ENCODE measurements at regions not wholly inside any gene's neighbourhood (a gene's known extent, or its start where the extent isn't known, plus 50 kb on each side); places are given as distances from the start of the nearest gene placed in this dataset.

- DNase-seq: no peak
- Histone ChIP-seq H3K4me3 (no peak overlapping the region), H3K27ac (no peak overlapping the region), H3K4me1 (peaks cover 0 to 15% (median 4%) of the 10 kb centered on the region in 4 donors), H3K36me3 (no peaks in the 10 kb centered on the region), H3K27me3 (no peaks in the 10 kb centered on the region), H3K9me3 (no peaks in the 10 kb centered on the region)
- intact Hi-C loops (cut with DNase I; ENCODE audit: low total_unique reads): no loop called here
- TF ChIP-seq POLR2A (IDR thresholded peaks at IDR 0.05) (no peak), EP300 (IDR thresholded peaks at IDR 0.05) (no peak), POLR2AphosphoS5 (IDR thresholded peaks at IDR 0.05) (no peak), CTCF (IDR thresholded peaks at IDR 0.05) (no peak)
- WGBS, 5 donors: 64 to 98% (median 86%) methylated on average over 3 of the region's 3 CpGs
Measured at GRCh38 chr4:102437111-102437510, 64.0 kb upstream of the NFKB1 start.

GRCh38 chr4:102438396-102439235 lies 62.5 kb upstream of the NFKB1 start:
- no peak for DNase-seq
- intact Hi-C loops (cut with DNase I; ENCODE audit: low total_unique reads): no loop called here
- peak overlapping the region in 2 of 5 donors; percentile 45 to 63 for H3K27ac ChIP-seq
- WGBS, 5 donors: 75 to 79% (median 76%) methylated on average over 4 of the region's 4 CpGs
- H3K27me3 ChIP-seq: no peaks in the 10 kb centered on the region
- TF ChIP-seq POLR2A (IDR thresholded peaks at IDR 0.05) (no peak), POLR2AphosphoS5 (IDR thresholded peaks at IDR 0.05) (no peak), EP300 (IDR thresholded peaks at IDR 0.05) (no peak), CTCF (IDR thresholded peaks at IDR 0.05) (no peak)
- H3K4me1 ChIP-seq: peaks cover 0 to 18% (median 4%) of the 10 kb centered on the region in 4 donors
- H3K36me3 ChIP-seq: no peaks in the 10 kb centered on the region
- no peaks in the 10 kb centered on the region for H3K9me3 ChIP-seq
- no peak overlapping the region for H3K4me3 ChIP-seq

GRCh38 chr4:102439236-102439614 lies 61.9 kb upstream of the NFKB1 start:
- Histone ChIP-seq H3K4me3 (no peak overlapping the region), H3K27me3 (no peaks in the 10 kb centered on the region), H3K36me3 (no peaks in the 10 kb centered on the region), H3K9me3 (no peaks in the 10 kb centered on the region), H3K4me1 (peaks cover 0 to 18% (median 4%) of the 10 kb centered on the region in 4 donors), H3K27ac (peak overlapping the region in 2 of 5 donors; percentile 45 to 63)
- 30 to 45% (median 34%) methylated on average over 3 of the region's 3 CpGs for WGBS, 5 donors
- intact Hi-C loops (cut with DNase I; ENCODE audit: low total_unique reads): no loop called here
- DNase-seq: peak in 1 of 2 donors; percentile 72
- TF ChIP-seq POLR2AphosphoS5 (IDR thresholded peaks at IDR 0.05) (peak in 2 of 3 donors; percentile 26 to 39), CTCF (IDR thresholded peaks at IDR 0.05) (no peak)

- H3K9me3 ChIP-seq: no peaks in the 10 kb centered on the region
- DNase-seq: peak in 1 of 2 donors; percentile 38
- no peak for TF ChIP-seq POLR2AphosphoS5 (IDR thresholded peaks at IDR 0.05)
- peaks cover 0 to 18% (median 4%) of the 10 kb centered on the region in 4 donors for H3K4me1 ChIP-seq
- intact Hi-C loops (cut with DNase I; ENCODE audit: low total_unique reads): loop anchor here (10.0 kb wide), 2 partner anchors 565 to 655 kb away; partner anchors contain the start of gene BDH2
- H3K27ac ChIP-seq: peak overlapping the region in 2 of 5 donors; percentile 45 to 63
- H3K4me3 ChIP-seq: no peak overlapping the region
- H3K27me3 ChIP-seq: no peaks in the 10 kb centered on the region
- H3K36me3 ChIP-seq: no peaks in the 10 kb centered on the region
Measured at GRCh38 chr4:102439812-102440211, 61.3 kb upstream of the NFKB1 start.

- Histone ChIP-seq H3K9me3 (no peaks in the 10 kb centered on the region), H3K4me3 (no peak overlapping the region), H3K27me3 (no peaks in the 10 kb centered on the region), H3K4me1 (peaks cover 0 to 18% (median 4%) of the 10 kb centered on the region in 4 donors), H3K36me3 (no peaks in the 10 kb centered on the region), H3K27ac (no peak overlapping the region)
- intact Hi-C loops (cut with DNase I; ENCODE audit: low total_unique reads): loop anchor here (10.0 kb wide), 2 partner anchors 564 to 654 kb away; partner anchors contain the start of gene BDH2
- TF ChIP-seq POLR2A (IDR thresholded peaks at IDR 0.05) (no peak), CTCF (IDR thresholded peaks at IDR 0.05) (no peak), EP300 (IDR thresholded peaks at IDR 0.05) (no peak), POLR2AphosphoS5 (IDR thresholded peaks at IDR 0.05) (no peak)
- DNase-seq: no peak
- 73 to 77% (median 75%) methylated on average over 1 of the region's 1 CpG for WGBS, 5 donors
Measured at GRCh38 chr4:102440498-102440897, 60.7 kb upstream of the NFKB1 start.

Data from stomach (tissue), 8 donors.